ENCODE measurements at regions not wholly inside any gene's neighbourhood (a gene's known extent, or its start where the extent isn't known, plus 50 kb on each side); places are given as distances from the start of the nearest gene placed in this dataset.

DNA sequence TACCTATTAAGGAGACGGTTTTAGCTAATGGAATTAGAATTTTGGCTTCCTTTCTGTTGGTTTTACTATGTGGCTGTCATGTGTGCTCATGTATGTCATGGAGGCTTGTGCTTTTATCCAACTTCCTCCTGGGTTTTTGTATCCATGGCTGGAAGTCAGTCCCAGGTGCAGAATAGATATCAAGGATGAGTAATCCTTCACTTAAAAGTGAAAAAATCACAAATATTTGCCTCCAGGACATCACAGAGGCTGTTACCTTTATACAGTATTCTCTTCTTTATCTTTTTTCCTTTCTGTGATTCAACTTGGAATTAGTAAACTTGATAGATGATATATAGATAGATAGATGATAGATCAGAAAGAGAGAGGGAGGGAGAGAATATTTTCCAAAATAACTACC, 706.8 kb downstream of the GALC start:
- TF ChIP-seq EZH2 (optimal IDR thresholded peaks at IDR 0.05; ENCODE audit: low read depth, low read length) (no peak), CTCF (IDR thresholded peaks at IDR 0.05; ENCODE audit: low read length) (no peak), EZH2phosphoT487 (IDR thresholded peaks at IDR 0.05; ENCODE audit: low read length) (no peak)
